Posterior vena cava (tissue), 2 donors: ENCODE measurements at regions not wholly inside any gene's neighbourhood (a gene's known extent, or its start where the extent isn't known, plus 50 kb on each side); places are given as distances from the start of the nearest gene placed in this dataset.

Source experiments
- DNase-seq: peaks from one replicate; pipeline ENCODE4 v3.0.0-alpha.2; 2020; ENCODE audit warnings: low spot score
- intact Hi-C, 2 donors: fragments of 100-400 bp; cut with DNase I; formaldehyde crosslinking; loops; one replicate each; pipeline versions ENCODE4 v1.14.1 to v1.14.2; 2022 to 2023
- donor health status: DM: yes; HTN: yes; CAD: no.
- donor health status: DM: yes; HTN: yes; CAD: no.

DNA sequence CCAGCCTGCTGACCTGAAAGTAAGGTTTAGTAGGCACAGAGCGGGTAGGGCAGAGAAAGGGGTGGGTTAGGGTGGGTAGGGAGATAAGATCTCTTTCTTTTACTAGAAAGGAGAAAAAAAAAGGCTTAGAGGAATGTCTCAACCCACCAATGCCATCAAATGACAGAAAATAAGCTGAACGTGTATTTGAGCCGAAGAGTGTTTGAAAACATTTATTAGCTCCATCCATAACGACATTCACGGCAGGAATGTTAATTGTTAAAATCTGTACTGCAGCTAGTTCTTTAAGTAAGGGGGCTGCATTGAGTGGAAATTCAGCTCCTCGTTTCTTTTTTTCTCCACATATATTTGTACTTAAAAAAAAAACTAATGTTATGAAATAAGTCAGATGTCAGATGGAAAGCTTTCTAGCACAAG is 63.7 kb upstream of the ARID5B start:
- intact Hi-C loops, result loop anchor here in 1 of 2 donors (10.0 kb wide), 1 partner anchor 83 kb away; no protein-coding TSS in a partner anchor
- no peak for DNase-seq

DNA sequence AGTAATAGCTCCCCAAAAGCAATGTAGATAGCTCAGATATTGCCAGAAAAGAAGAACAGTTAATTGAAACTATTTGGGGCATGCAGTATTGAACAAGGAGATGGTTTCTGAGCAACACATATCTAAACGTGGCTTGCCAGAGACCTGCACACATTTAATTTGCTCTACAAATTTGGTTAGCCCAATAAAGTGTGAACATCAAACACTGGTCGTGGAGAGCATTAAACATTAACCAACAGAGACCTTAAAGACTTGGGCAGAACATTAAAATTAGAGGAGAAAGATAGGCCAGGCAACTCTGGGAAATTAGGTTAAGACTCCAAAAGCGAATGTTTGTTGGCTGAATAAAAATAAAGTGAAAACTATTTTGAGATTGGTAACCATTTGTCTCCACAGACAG is 61.6 kb upstream of the ARID5B start:
- intact Hi-C loops, result loop anchor here in 1 of 2 donors (10.0 kb wide), 1 partner anchor 85 kb away; no protein-coding TSS in a partner anchor
- DNase-seq, result no peak

DNA sequence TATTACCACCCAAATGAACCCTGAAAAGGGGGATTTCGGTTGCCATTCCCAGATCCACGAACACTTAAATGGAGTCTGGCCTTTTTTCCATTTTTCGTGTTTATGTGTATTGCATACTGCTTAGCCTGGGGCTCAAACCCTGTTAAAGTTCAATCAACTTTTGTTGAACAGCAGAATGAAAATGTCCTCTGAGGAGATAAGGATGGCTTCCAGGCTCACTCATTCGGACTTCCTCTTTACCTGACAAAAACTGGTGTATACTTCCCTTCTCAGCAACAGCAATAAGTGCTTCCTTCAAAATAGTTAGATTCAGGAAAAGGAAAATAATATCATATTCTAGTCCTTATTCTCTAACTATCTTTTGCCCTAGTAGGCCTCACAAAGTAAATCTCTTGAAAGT is 61.1 kb upstream of the ARID5B start:
- intact Hi-C loops, result no loop called here
- no peak for DNase-seq

- intact Hi-C loops, result no loop called here
- no peak for DNase-seq
Observed at GRCh38 chr10:61841338-61841875, 60.1 kb upstream of the ARID5B start.

- intact Hi-C loops, result no loop called here
- no peak for DNase-seq
Observed at GRCh38 chr10:61842755-61843497, 58.6 kb upstream of the ARID5B start.

DNA sequence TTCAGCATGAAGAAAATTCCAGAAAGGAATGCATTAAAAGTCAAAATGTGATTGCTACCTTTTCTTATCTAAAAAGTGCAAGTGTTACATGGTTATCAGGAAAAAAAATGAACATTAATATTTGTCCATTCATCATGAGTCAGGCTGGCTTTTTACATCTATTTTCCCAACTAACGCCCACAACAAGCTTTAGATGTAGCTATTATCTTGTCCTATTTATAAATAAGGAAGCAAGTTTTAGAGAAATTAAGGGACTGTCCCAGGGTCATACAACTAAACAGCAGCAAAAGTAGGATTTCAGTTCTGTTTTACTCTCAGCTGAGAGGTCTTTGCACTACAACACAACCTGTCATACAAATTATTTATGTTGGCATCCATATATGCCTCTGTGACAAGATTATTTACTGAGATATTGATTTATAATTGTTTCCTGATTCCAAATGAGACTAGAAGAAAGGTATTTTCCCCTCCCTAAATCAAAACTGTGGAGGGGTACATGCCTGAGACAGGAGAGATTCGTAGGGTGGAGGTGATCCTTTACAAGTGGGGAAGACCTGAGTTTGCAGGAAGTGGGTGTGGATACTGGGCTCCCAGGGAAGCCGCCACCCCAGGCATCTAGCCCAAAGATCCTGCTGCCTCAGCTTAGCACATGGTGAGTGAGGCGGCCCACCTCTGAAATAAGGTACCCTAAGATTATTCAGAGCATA is 57.2 kb upstream of the ARID5B start:
- intact Hi-C loops, result no loop called here
- no peak for DNase-seq

DNA sequence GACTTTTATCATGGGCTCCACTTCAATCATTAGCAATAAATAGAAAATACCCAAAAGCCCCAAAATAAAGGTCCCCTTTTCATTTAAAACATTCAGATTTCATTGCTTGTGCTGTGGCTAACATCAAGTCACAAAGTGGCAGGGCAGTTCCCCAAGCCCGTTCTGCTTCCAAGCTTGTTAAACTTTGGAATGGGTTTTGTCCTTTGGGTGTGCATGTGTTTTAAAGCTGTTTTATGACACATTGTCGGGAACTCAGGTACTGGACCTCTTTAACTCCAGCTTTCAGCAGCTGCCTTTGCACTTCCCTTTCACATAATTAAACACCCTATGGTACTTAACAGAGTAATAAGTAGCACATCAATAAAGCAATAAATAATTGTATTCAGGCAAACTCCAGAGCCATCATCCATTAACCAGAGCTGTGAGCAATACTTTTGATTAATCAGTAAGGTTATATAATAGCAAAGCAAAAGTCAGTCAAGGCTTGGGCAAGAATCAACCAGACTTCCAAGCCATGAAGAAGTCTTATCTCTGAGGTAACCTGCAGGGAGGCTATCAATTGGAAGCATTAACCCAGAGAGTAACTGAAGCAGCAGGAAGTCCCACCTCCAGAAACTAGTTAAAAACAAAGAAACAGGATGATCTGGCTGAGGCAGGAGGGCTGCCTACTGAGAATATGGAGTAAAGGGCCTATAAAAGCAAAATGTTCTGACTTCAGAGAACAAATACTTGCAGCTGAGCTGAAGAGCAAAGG is 56.1 kb upstream of the ARID5B start:
- intact Hi-C loops, result no loop called here
- DNase-seq, result no peak

- DNase-seq, result no peak
- intact Hi-C loops, result no loop called here
Observed at GRCh38 chr10:61845950-61846268, 55.6 kb upstream of the ARID5B start.

DNA sequence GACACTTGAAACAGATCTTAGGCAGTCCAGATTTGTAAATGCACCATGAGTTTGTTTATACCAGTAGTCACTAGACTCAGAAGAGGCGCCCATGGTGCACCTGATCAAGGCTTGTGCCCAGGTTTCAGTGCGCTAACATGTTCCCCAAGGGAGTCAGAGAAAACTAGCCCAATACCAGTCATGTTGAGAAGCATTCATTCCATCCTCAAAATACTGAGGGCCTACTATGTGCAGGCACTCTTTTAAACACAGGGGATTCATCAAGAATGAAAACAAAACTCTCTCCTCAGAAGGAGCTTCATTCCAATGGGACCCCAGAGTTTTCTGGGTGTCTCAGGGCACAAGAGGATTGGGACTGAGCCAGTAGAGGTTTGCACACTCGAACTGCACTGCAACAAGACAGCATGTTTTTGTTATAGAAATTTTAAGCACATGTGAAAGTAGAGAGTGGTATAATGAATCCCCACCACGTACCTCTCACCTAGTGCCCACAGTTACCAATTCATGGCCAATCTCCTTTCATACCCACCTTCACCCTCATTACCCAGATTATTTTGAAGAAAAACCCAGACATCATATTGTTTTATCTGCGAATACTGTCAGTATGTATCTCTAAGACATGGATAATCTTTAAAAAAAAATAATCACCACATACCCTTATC is 55.0 kb upstream of the ARID5B start:
- no peak for DNase-seq

GRCh38 chr10:61847087-61847486 is 54.4 kb upstream of the ARID5B start:
- DNase-seq, result no peak
- intact Hi-C loops, result no loop called here

More for the DNA sequence above, 55.0 kb upstream of the ARID5B start:
- intact Hi-C loops, result no loop called here

- intact Hi-C loops, result no loop called here
- DNase-seq, result no peak
Observed at GRCh38 chr10:61847640-61848039, 53.9 kb upstream of the ARID5B start.

- intact Hi-C loops, result no loop called here
- no peak for DNase-seq
Observed at GRCh38 chr10:61850376-61850775, 51.1 kb upstream of the ARID5B start.
